ENCODE measurements at regions not wholly inside any gene's neighbourhood (a gene's known extent, or its start where the extent isn't known, plus 50 kb on each side); places are given as distances from the start of the nearest gene placed in this dataset.

DNA sequence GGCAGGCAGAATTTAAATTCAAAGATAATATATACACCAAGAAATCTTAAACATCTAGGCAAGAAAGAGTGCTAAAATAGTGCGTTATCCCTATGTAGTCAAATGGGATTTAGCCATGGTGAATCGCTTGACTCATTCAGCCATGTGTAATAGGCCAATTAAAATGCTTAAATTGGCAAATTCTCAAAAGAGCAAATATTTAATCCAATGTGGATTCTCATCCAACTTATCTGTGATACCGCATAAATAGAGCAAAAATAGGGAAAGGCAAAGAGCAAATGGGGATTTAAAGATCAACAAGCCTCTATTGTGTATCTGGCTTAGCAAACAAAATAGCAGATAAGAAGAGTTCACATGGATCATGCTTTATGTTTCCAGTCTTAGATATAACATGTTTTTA, 123.2 kb upstream of the RPRM start:
- TF ChIP-seq, protein P1, sequence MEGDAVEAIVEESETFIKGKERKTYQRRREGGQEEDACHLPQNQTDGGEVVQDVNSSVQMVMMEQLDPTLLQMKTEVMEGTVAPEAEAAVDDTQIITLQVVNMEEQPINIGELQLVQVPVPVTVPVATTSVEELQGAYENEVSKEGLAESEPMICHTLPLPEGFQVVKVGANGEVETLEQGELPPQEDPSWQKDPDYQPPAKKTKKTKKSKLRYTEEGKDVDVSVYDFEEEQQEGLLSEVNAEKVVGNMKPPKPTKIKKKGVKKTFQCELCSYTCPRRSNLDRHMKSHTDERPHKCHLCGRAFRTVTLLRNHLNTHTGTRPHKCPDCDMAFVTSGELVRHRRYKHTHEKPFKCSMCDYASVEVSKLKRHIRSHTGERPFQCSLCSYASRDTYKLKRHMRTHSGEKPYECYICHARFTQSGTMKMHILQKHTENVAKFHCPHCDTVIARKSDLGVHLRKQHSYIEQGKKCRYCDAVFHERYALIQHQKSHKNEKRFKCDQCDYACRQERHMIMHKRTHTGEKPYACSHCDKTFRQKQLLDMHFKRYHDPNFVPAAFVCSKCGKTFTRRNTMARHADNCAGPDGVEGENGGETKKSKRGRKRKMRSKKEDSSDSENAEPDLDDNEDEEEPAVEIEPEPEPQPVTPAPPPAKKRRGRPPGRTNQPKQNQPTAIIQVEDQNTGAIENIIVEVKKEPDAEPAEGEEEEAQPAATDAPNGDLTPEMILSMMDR (IDR thresholded peaks at IDR 0.05), result no peak
- TF ChIP-seq POLR2A (IDR thresholded peaks at IDR 0.05), result no peak
- TF ChIP-seq POLR2AphosphoS5 (IDR thresholded peaks at IDR 0.05), result no peak
